Spleen (tissue), 7 donors: ENCODE measurements at regions not wholly inside any gene's neighbourhood (a gene's known extent, or its start where the extent isn't known, plus 50 kb on each side); places are given as distances from the start of the nearest gene placed in this dataset.

Experiments
- CTCF ChIP-seq, 11 experiments: fragments of 200-600 bp in 7 of 11; fragments of 450-650 bp in 4 of 11; sonication (generic) in 4 of 11; IDR thresholded peaks in 8 of 11; conservative IDR thresholded peaks in 3 of 11; 1 replicate in 7 of 11; 2 replicates in 4 of 11; pipeline versions ENCODE4 v1.4.0 to v1.8.0; 2016 to 2021; ENCODE audit warnings: antibody characterized with exemption in 11 of 11, inconsistent platforms in 4 of 11, mild to moderate bottlenecking in 1 of 11
- POLR2AphosphoS5 ChIP-seq, 3 donors: sonication (generic); formaldehyde crosslinking; IDR thresholded peaks; one replicate each; pipeline ENCODE4 v1.5.1; 2017; ENCODE audit warnings: antibody characterized with exemption in 3 of 3
- donor health status: DM: no; HTN: no; CAD: no; lungs with moderate emphysema.
- donor health status: DM: no; HTN: no; CAD: no.
- donor health status: DM: no; HTN: no; CAD: no.

GRCh38 chr12:9340422-9341259, 132.4 kb upstream of the PZP start:
- TF ChIP-seq CTCF (IDR thresholded peaks at IDR 0.05 in 8 of 11, conservative IDR thresholded peaks at IDR 0.05 in 3 of 11) (no peak), POLR2AphosphoS5 (IDR thresholded peaks at IDR 0.05) (no peak)
